Fibroblast of the aortic adventitia (primary cell): ENCODE measurements at regions not wholly inside any gene's neighbourhood (a gene's known extent, or its start where the extent isn't known, plus 50 kb on each side); places are given as distances from the start of the nearest gene placed in this dataset.

Experiments used
- DNase-seq: peaks from one replicate; pipeline ENCODE4 v3.0.0-alpha.2; 2010; ENCODE audit warnings: low read depth
- H3K4me3 ChIP-seq: 2 replicates; pipeline ENCODE4 v1.5.1; 2011; ENCODE audit warnings: low read depth, mild to moderate bottlenecking, control low read depth, low read length, moderate library complexity
- TF ChIP-seq, protein P1 (sequence below): IDR thresholded peaks from 2 replicates; pipeline ENCODE4 v1.5.1; 2011; ENCODE audit warnings: mild to moderate bottlenecking, low read length, control low read depth, inconsistent platforms; ENCODE audit not compliant: insufficient read depth

- TF ChIP-seq, protein P1, sequence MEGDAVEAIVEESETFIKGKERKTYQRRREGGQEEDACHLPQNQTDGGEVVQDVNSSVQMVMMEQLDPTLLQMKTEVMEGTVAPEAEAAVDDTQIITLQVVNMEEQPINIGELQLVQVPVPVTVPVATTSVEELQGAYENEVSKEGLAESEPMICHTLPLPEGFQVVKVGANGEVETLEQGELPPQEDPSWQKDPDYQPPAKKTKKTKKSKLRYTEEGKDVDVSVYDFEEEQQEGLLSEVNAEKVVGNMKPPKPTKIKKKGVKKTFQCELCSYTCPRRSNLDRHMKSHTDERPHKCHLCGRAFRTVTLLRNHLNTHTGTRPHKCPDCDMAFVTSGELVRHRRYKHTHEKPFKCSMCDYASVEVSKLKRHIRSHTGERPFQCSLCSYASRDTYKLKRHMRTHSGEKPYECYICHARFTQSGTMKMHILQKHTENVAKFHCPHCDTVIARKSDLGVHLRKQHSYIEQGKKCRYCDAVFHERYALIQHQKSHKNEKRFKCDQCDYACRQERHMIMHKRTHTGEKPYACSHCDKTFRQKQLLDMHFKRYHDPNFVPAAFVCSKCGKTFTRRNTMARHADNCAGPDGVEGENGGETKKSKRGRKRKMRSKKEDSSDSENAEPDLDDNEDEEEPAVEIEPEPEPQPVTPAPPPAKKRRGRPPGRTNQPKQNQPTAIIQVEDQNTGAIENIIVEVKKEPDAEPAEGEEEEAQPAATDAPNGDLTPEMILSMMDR, result no peak
- no peak overlapping the region for H3K4me3 ChIP-seq
- no peak for DNase-seq
Measured at GRCh38 chr2:9100080-9100876, 96.8 kb upstream of the MBOAT2 start.

GRCh38 chr2:9099341-9099751 lies 95.9 kb upstream of the MBOAT2 start:
- no peak overlapping the region for H3K4me3 ChIP-seq
- DNase-seq, result no peak
- TF ChIP-seq, protein P1, result no peak

DNA sequence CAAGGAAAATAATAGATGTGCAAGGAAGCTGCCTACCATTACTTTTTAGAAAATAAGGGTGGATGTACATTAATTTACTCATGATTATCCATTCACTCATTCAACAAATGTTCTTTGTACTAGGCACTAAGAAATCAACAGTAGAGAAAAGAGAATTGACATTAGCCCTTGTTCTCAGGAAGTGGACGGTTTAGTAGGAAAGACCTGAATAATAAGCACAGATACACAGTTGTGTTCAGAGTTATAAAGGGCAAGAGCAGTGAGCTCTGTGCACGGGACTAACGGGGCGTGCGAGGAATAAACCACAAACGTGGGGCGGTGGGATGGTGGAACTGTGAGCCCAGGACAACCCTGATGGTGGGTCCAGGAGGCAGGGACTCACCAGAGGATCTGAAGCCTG lies 94.4 kb upstream of the MBOAT2 start:
- TF ChIP-seq, protein P1, result no peak
- DNase-seq, result no peak
- H3K4me3 ChIP-seq, result no peak overlapping the region

- TF ChIP-seq, protein P1, result no peak
- DNase-seq, result no peak
Measured at GRCh38 chr2:9097239-9097638, 93.8 kb upstream of the MBOAT2 start.

GRCh38 chr2:9096761-9097160 lies 93.3 kb upstream of the MBOAT2 start:
- TF ChIP-seq, protein P1, result no peak
- H3K4me3 ChIP-seq, result no peak overlapping the region
- no peak for DNase-seq

More at GRCh38 chr2:9097239-9097638, 93.8 kb upstream of the MBOAT2 start:
- no peak overlapping the region for H3K4me3 ChIP-seq

DNA sequence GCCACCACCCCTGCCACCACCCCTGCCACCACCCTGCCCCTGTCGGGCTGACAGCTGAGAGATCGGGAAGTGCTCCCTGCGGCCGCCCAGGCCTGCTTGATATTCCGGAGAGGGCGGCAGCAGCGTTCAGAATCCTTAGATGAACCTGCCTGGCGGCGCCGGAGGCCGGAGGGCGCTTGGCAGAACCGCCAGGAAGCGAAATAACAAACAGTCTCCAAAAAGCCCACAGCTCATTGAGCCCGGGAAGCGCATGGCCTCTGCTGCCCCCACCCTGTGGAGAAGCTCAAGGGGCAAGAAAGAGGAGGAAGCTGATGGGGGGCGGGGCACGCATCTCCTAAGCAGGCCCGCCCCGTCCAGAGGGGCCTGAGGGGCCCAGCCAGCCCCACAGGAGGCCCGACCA lies 92.2 kb upstream of the MBOAT2 start:
- DNase-seq, result peak; percentile 49
- no peak overlapping the region for H3K4me3 ChIP-seq
- TF ChIP-seq, protein P1, result peak; percentile 22
